ENCODE measurements at regions not wholly inside any gene's neighbourhood (a gene's known extent, or its start where the extent isn't known, plus 50 kb on each side); places are given as distances from the start of the nearest gene placed in this dataset.

DNA sequence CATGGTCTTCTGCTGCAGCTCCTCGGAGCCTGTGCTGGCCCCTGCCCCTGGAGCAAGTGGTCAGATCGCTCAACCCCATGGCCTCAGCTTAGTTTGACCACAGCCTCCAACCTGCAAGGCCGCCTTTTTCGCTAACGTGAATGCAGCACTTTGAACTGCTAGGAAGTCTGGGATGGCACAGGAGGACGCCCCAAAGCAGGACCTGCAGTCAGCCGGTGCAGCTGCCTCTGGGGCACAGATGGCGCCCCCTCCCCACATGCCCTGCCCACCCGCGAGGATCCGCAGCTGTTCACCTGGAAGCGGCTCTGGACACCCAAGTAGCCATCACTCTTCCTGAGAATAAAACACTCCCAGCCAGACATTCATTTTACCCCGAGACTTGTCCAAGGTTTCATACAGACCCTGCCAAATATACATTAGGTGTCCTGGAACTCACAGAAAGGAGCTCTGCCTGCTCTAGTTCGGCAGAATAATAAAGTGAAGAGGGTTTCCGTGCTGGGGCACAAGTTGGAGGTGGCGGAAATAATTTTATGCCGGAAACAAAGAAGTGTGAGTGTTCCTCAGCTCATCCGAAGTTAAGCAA, 510.1 kb downstream of the EIPR1 start:
- TF ChIP-seq, protein P1, sequence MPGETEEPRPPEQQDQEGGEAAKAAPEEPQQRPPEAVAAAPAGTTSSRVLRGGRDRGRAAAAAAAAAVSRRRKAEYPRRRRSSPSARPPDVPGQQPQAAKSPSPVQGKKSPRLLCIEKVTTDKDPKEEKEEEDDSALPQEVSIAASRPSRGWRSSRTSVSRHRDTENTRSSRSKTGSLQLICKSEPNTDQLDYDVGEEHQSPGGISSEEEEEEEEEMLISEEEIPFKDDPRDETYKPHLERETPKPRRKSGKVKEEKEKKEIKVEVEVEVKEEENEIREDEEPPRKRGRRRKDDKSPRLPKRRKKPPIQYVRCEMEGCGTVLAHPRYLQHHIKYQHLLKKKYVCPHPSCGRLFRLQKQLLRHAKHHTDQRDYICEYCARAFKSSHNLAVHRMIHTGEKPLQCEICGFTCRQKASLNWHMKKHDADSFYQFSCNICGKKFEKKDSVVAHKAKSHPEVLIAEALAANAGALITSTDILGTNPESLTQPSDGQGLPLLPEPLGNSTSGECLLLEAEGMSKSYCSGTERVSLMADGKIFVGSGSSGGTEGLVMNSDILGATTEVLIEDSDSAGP (CRISPR knock-in tag; IDR thresholded peaks at IDR 0.05), result no peak
- TF ChIP-seq NCOA2 (IDR thresholded peaks at IDR 0.05; ENCODE audit: partially characterized antibody in 2 of 2) (no peak), POLR2AphosphoS5 (IDR thresholded peaks at IDR 0.05; ENCODE audit: control insufficient read depth, insufficient read depth, low read depth, low read length) (no peak), EP300 (IDR thresholded peaks at IDR 0.05; ENCODE audit: low read length) (no peak), KDM1A (IDR thresholded peaks at IDR 0.05) (no peak), YY1 (IDR thresholded peaks at IDR 0.05; ENCODE audit: borderline replicate concordance in 1 of 3, control insufficient read depth in 1 of 3, extremely low read depth in 1 of 3, insufficient read depth in 3 of 3, insufficient read length in 1 of 3, insufficient replicate concordance in 2 of 3, low read depth in 1 of 3, low read length in 2 of 3) (no peak), RBFOX2 (IDR thresholded peaks at IDR 0.05; ENCODE audit: low read depth, low read length) (no peak), HDAC2 (IDR thresholded peaks at IDR 0.05) (no peak), GABPA (tag; conservative IDR thresholded peaks at IDR 0.05; ENCODE audit: low read depth) (no peak), RFX5 (IDR thresholded peaks at IDR 0.05; ENCODE audit: low read depth, low read length) (no peak), ETS2 (tag; IDR thresholded peaks at IDR 0.05; ENCODE audit: borderline replicate concordance, poor library complexity, severe bottlenecking) (no peak)
- TF ChIP-seq, protein P2, sequence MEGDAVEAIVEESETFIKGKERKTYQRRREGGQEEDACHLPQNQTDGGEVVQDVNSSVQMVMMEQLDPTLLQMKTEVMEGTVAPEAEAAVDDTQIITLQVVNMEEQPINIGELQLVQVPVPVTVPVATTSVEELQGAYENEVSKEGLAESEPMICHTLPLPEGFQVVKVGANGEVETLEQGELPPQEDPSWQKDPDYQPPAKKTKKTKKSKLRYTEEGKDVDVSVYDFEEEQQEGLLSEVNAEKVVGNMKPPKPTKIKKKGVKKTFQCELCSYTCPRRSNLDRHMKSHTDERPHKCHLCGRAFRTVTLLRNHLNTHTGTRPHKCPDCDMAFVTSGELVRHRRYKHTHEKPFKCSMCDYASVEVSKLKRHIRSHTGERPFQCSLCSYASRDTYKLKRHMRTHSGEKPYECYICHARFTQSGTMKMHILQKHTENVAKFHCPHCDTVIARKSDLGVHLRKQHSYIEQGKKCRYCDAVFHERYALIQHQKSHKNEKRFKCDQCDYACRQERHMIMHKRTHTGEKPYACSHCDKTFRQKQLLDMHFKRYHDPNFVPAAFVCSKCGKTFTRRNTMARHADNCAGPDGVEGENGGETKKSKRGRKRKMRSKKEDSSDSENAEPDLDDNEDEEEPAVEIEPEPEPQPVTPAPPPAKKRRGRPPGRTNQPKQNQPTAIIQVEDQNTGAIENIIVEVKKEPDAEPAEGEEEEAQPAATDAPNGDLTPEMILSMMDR (IDR thresholded peaks at IDR 0.05 in 2 of 3, conservative IDR thresholded peaks at IDR 0.05 in 1 of 3; ENCODE audit: insufficient read depth in 2 of 3, low read depth in 1 of 3, low read length in 3 of 3), result no peak

Measured in K562 (cell line).